ENCODE measurements at regions not wholly inside any gene's neighbourhood (a gene's known extent, or its start where the extent isn't known, plus 50 kb on each side); places are given as distances from the start of the nearest gene placed in this dataset.

DNA sequence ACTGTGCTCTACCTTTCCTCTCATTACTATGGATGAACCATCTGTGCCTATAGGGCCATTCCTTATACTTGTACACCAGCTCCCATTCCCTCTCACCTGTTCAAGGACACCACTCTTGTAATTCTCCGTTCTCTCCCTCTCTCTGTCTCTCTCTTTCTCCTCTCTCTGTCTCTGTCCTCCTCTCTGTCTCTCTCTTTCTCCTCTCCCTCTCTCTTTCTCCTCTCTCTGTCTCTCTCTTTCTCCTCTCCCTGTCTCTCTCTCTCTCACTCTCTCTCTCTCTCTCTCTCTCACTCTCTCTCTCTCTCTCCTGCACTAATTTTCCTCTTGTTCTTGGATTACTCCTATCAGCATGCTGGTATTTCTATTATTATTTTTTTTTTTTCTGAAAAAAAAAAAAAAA, 78.9 kb upstream of the RMDN2 start:
- no peak overlapping the region for H2AFZ ChIP-seq (ENCODE audit: low read depth, low read length)
- H3K9me2 ChIP-seq (ENCODE audit: insufficient read depth, low read length), result no peaks in the 10 kb centered on the region
- H3K79me2 ChIP-seq (replicated peaks; ENCODE audit: insufficient read depth, low read length), result no peaks in the 10 kb centered on the region
- H3K36me3 ChIP-seq (ENCODE audit: insufficient read depth, low read length), result no peaks in the 10 kb centered on the region
- no peak overlapping the region for H3K9ac ChIP-seq (ENCODE audit: low read length)
- no peak overlapping the region for H3K4me3 ChIP-seq (ENCODE audit: low read length)
- H3K27me3 ChIP-seq (ENCODE audit: insufficient read depth, low read depth, low read length), result no peaks in the 10 kb centered on the region
- H3F3A ChIP-seq (ENCODE audit: insufficient read depth, low read length, poor library complexity, severe bottlenecking), result no peaks in the 10 kb centered on the region
- no peak overlapping the region for H3K27ac ChIP-seq (ENCODE audit: low read length)
- no peak for TF ChIP-seq EP300 (conservative IDR thresholded peaks at IDR 0.05; ENCODE audit: poor library complexity, severe bottlenecking)
- no peak for TF ChIP-seq MXI1 (conservative IDR thresholded peaks at IDR 0.05; ENCODE audit: poor library complexity, severe bottlenecking)
- no peak for TF ChIP-seq RAD21 (conservative IDR thresholded peaks at IDR 0.05)
- TF ChIP-seq, protein P1, sequence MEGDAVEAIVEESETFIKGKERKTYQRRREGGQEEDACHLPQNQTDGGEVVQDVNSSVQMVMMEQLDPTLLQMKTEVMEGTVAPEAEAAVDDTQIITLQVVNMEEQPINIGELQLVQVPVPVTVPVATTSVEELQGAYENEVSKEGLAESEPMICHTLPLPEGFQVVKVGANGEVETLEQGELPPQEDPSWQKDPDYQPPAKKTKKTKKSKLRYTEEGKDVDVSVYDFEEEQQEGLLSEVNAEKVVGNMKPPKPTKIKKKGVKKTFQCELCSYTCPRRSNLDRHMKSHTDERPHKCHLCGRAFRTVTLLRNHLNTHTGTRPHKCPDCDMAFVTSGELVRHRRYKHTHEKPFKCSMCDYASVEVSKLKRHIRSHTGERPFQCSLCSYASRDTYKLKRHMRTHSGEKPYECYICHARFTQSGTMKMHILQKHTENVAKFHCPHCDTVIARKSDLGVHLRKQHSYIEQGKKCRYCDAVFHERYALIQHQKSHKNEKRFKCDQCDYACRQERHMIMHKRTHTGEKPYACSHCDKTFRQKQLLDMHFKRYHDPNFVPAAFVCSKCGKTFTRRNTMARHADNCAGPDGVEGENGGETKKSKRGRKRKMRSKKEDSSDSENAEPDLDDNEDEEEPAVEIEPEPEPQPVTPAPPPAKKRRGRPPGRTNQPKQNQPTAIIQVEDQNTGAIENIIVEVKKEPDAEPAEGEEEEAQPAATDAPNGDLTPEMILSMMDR (IDR thresholded peaks at IDR 0.05; ENCODE audit: poor library complexity, severe bottlenecking), result no peak
- TF ChIP-seq, protein P2, sequence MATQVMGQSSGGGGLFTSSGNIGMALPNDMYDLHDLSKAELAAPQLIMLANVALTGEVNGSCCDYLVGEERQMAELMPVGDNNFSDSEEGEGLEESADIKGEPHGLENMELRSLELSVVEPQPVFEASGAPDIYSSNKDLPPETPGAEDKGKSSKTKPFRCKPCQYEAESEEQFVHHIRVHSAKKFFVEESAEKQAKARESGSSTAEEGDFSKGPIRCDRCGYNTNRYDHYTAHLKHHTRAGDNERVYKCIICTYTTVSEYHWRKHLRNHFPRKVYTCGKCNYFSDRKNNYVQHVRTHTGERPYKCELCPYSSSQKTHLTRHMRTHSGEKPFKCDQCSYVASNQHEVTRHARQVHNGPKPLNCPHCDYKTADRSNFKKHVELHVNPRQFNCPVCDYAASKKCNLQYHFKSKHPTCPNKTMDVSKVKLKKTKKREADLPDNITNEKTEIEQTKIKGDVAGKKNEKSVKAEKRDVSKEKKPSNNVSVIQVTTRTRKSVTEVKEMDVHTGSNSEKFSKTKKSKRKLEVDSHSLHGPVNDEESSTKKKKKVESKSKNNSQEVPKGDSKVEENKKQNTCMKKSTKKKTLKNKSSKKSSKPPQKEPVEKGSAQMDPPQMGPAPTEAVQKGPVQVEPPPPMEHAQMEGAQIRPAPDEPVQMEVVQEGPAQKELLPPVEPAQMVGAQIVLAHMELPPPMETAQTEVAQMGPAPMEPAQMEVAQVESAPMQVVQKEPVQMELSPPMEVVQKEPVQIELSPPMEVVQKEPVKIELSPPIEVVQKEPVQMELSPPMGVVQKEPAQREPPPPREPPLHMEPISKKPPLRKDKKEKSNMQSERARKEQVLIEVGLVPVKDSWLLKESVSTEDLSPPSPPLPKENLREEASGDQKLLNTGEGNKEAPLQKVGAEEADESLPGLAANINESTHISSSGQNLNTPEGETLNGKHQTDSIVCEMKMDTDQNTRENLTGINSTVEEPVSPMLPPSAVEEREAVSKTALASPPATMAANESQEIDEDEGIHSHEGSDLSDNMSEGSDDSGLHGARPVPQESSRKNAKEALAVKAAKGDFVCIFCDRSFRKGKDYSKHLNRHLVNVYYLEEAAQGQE (IDR thresholded peaks at IDR 0.05; ENCODE audit: borderline replicate concordance), result no peak
- TF ChIP-seq POLR2AphosphoS5 (IDR thresholded peaks at IDR 0.05), result no peak
- no peak for TF ChIP-seq TAF1 (IDR thresholded peaks at IDR 0.05; ENCODE audit: low read depth)
- no peak for TF ChIP-seq SMC3 (conservative IDR thresholded peaks at IDR 0.05; ENCODE audit: poor library complexity)
- TF ChIP-seq EZH2 (IDR thresholded peaks at IDR 0.05; ENCODE audit: borderline replicate concordance, insufficient read depth, low read length, poor library complexity, severe bottlenecking), result no peak
- H4K20me1 ChIP-seq (ENCODE audit: insufficient read depth), result no peaks in the 10 kb centered on the region
- no peaks in the 10 kb centered on the region for H3K9me3 ChIP-seq (ENCODE audit: low read length)
- no peak overlapping the region for H3K4me2 ChIP-seq (ENCODE audit: low read length)

DNA sequence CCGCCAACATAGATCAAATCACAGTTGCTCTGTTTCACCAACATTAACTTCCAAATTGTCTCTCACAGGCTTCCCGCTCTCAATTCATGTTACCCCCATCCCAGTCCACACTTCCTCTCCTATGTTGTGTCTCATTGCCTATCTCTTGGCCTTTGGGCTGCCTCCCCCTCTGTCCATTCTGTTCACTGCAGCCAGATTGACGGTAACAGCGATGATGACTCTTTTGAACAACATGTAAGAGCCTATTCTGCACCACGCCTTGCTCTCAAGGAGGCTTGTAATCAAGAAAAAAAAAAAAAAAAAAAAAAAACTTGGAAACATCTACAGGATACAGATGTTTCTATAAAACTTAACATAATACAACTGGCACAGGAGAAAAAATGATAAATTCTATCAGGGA, 77.3 kb upstream of the RMDN2 start:
- Histone ChIP-seq H3K9ac (ENCODE audit: low read length) (no peak overlapping the region), H3K36me3 (ENCODE audit: insufficient read depth, low read length) (no peaks in the 10 kb centered on the region), H4K20me1 (ENCODE audit: insufficient read depth) (no peaks in the 10 kb centered on the region), H2AFZ (ENCODE audit: low read depth, low read length) (no peak overlapping the region), H3F3A (ENCODE audit: insufficient read depth, low read length, poor library complexity, severe bottlenecking) (no peaks in the 10 kb centered on the region), H3K4me2 (ENCODE audit: low read length) (no peak overlapping the region), H3K4me3 (ENCODE audit: low read length) (no peak overlapping the region), H3K9me2 (ENCODE audit: insufficient read depth, low read length) (no peaks in the 10 kb centered on the region), H3K9me3 (ENCODE audit: low read length) (no peaks in the 10 kb centered on the region), H3K79me2 (replicated peaks; ENCODE audit: insufficient read depth, low read length) (no peaks in the 10 kb centered on the region), H3K27ac (ENCODE audit: low read length) (no peak overlapping the region), H3K27me3 (ENCODE audit: insufficient read depth, low read depth, low read length) (no peaks in the 10 kb centered on the region)
- TF ChIP-seq EP300 (conservative IDR thresholded peaks at IDR 0.05; ENCODE audit: poor library complexity, severe bottlenecking), result no peak
- TF ChIP-seq, protein P2 (IDR thresholded peaks at IDR 0.05; ENCODE audit: borderline replicate concordance), result no peak
- no peak for TF ChIP-seq MXI1 (conservative IDR thresholded peaks at IDR 0.05; ENCODE audit: poor library complexity, severe bottlenecking)

Measured in neural cell (in vitro differentiated cells).